Pancreas (tissue), 10 donors: ENCODE measurements at regions not wholly inside any gene's neighbourhood (a gene's known extent, or its start where the extent isn't known, plus 50 kb on each side); places are given as distances from the start of the nearest gene placed in this dataset.

Experiments
- ATAC-seq, 4 donors: fragments of 200-7000 bp; cut with Tn5 transposase; one replicate each; pipeline versions ENCODE4 v1.8.0 to v1.9.1; 2020; ENCODE audit warnings: mild to moderate bottlenecking in 4 of 4, moderate library complexity in 4 of 4
- DNase-seq, 6 donors: peaks; one replicate each; pipeline ENCODE4 v3.0.0-alpha.2; 2020
- FAIRE-seq: peaks from 2 replicates; lab custom pipeline; 2012; peaks lifted over from hg19 to GRCh38; lab: Jason Lieb, UNC
- H3K27ac ChIP-seq, 4 donors: fragments of 200-600 bp; sonication (generic); 1 replicate in 3 of 4; 2 replicates in 1 of 4; pipeline versions ENCODE4 v1.5.0 to v1.8.0; 2020
- H3K27me3 ChIP-seq, 4 donors: fragments of 200-600 bp; one replicate each; pipeline ENCODE4 v1.8.0; 2021
- H3K36me3 ChIP-seq, 3 donors: fragments of 200-600 bp; sonication (generic) in 1 of 3; one replicate each; pipeline versions ENCODE4 v1.5.0 to v1.8.0; 2020 to 2021
- H3K4me1 ChIP-seq, 3 donors: fragments of 200-600 bp; one replicate each; pipeline ENCODE4 v1.8.0; 2021
- H3K4me3 ChIP-seq, 4 donors: fragments of 200-600 bp; sonication (generic) in 2 of 4; one replicate each; pipeline versions ENCODE4 v1.5.0 to v1.8.0; 2020 to 2021
- H3K9me3 ChIP-seq, 4 donors: fragments of 200-600 bp; one replicate each; pipeline ENCODE4 v1.8.0; 2021
- WGBS, 2 donors: extraction: QIAGEN DNeasy Blood & Tissue Kit; methylation state at CpG; one replicate each; pipeline ENCODE4 v1.1.7; 2013; 5-methylcytosine and 5-hydroxymethylcytosine counted together
- intact Hi-C, 3 donors: fragments of 100-400 bp; cut with DNase I; formaldehyde crosslinking; loops; one replicate each; pipeline versions ENCODE4 v1.11.1 to v1.14.2; 2022
- TF ChIP-seq, protein P1 (sequence below), 4 donors: fragments of 200-600 bp; sonication (generic) in 3 of 4; IDR thresholded peaks; one replicate each; pipeline versions ENCODE4 v1.5.0 to v1.8.0; 2021; ENCODE audit warnings: antibody characterized with exemption in 4 of 4
- donor health status: healthy with polysubstance abuse.
- donor health status: DM: no; HTN: no; CAD: no; lungs with moderate emphysema.
- donor health status: DM: no; HTN: no; CAD: no.
- donor health status: control.
- donor health status: control.
- donor health status: Bipolar disorder and iron deficiency.
- donor health status: DM: yes; HTN: yes; CAD: no.
- donor health status: DM: no; HTN: no; CAD: no.
- donor health status: DM: no; HTN: no; CAD: no.
- donor health status: DM: yes; HTN: yes; CAD: no.

DNA sequence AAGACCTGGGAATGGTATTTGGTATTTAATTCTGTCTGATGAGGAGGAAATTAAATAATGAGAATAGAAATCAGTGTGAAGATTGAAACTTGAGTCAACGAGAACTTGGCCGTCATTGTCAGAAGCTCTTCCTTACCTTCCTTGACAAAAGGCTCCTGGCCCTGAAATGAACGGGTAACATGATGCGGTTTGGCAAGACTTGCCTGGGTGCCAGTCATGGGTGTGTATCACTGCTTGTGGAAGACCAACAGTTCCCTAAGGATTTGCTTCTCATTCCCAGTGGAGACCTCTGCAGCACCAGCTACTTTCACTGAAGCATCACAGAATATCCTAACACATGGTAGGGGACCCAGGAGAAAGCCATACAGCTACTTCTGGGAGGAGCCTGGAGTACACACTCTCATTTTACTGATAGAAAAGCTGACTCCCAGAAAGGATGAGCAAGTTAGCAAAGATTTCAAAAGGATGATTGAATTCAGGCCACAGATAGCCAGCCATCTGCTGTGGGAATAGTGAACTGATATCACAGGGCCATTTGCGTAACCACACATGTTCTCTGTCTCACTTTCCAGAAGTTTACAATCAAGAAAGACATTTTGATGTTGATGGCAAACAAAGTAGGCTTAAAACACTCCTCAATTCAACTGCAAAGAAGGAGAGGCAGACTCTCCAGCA, 258.1 kb upstream of the SALL1 start:
- Histone ChIP-seq H3K9me3 (no peaks in the 10 kb centered on the region), H3K4me3 (no peak overlapping the region), H3K27ac (peak overlapping the region; percentile 53 to 85 (median 69)), H3K36me3 (no peaks in the 10 kb centered on the region), H3K27me3 (no peaks in the 10 kb centered on the region), H3K4me1 (peaks cover 31 to 66% (median 36%) of the 10 kb centered on the region in 3 donors)
- 51 to 55% methylated on average over 5 of the region's 5 CpGs for WGBS, 2 donors
- ATAC-seq: peak; percentile 26 to 41 (median 36)
- TF ChIP-seq, protein P1, sequence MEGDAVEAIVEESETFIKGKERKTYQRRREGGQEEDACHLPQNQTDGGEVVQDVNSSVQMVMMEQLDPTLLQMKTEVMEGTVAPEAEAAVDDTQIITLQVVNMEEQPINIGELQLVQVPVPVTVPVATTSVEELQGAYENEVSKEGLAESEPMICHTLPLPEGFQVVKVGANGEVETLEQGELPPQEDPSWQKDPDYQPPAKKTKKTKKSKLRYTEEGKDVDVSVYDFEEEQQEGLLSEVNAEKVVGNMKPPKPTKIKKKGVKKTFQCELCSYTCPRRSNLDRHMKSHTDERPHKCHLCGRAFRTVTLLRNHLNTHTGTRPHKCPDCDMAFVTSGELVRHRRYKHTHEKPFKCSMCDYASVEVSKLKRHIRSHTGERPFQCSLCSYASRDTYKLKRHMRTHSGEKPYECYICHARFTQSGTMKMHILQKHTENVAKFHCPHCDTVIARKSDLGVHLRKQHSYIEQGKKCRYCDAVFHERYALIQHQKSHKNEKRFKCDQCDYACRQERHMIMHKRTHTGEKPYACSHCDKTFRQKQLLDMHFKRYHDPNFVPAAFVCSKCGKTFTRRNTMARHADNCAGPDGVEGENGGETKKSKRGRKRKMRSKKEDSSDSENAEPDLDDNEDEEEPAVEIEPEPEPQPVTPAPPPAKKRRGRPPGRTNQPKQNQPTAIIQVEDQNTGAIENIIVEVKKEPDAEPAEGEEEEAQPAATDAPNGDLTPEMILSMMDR (IDR thresholded peaks at IDR 0.05): no peak
- intact Hi-C loops: no loop called here
- FAIRE-seq: no peak
- peak in 1 of 6 donors; percentile 34 for DNase-seq

DNA sequence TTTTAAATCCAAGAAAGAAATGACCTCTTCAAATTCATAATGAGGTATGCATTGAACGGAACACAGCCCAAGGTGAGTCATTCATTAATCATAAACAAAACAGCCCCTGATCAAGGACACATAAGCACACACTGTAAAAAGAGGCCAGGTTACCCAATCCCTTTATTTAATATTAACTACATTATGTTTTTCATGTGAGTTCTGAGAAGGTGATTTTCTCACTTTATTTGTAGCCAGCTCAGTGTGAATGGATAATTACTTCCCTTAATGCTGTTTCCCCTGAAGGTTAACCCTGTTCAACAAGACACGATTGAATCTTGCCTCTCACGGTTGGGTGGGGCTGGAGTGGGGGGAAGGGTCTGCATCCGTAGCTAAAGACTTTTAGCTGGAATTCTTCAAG, 257.3 kb upstream of the SALL1 start:
- H3K4me1 ChIP-seq: peaks cover 35 to 73% (median 39%) of the 10 kb centered on the region in 3 donors
- H3K27me3 ChIP-seq: no peaks in the 10 kb centered on the region
- H3K36me3 ChIP-seq: no peaks in the 10 kb centered on the region
- FAIRE-seq (no peak), ATAC-seq (peak; percentile 88 to 95 (median 94)), DNase-seq (peak in 2 of 6 donors; percentile 27 to 43)
- intact Hi-C loops: no loop called here
- no peaks in the 10 kb centered on the region for H3K9me3 ChIP-seq
- H3K4me3 ChIP-seq: no peak overlapping the region
- WGBS, 2 donors: 7 to 14% methylated on average over 4 of the region's 4 CpGs
- peak overlapping the region; percentile 53 to 85 (median 69) for H3K27ac ChIP-seq
- TF ChIP-seq, protein P1 (IDR thresholded peaks at IDR 0.05): no peak

DNA sequence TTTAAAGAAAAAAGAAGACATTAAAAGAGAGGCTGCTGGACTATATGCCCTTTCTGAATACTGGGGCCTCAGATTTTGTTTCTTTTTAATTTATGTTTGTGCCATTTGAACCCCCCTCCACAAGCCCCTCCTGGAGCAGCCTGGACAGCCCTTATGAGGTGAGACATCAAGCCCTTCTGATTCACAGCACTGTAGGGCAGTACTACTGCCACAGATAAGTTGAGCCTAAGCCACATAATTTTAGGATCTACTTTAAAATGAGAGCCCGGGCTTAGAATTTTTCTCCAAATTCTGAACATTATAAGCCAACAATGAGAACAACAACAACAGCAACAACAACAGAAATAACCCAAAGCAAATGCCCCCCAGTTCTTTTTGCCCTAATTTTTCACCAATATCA, 256.9 kb upstream of the SALL1 start:
- H3K4me1 ChIP-seq: peaks cover 35 to 77% (median 43%) of the 10 kb centered on the region in 3 donors
- FAIRE-seq (no peak), DNase-seq (no peak), ATAC-seq (peak in 2 of 4 donors; percentile 27 to 30)
- H3K27me3 ChIP-seq: no peaks in the 10 kb centered on the region
- intact Hi-C loops: no loop called here
- no peaks in the 10 kb centered on the region for H3K9me3 ChIP-seq
- peak overlapping the region; percentile 12 to 85 (median 51) for H3K27ac ChIP-seq
- TF ChIP-seq, protein P1 (IDR thresholded peaks at IDR 0.05): no peak
- 34 to 41% methylated on average over 1 of the region's 1 CpG for WGBS, 2 donors
- no peaks in the 10 kb centered on the region for H3K36me3 ChIP-seq
- H3K4me3 ChIP-seq: no peak overlapping the region

DNA sequence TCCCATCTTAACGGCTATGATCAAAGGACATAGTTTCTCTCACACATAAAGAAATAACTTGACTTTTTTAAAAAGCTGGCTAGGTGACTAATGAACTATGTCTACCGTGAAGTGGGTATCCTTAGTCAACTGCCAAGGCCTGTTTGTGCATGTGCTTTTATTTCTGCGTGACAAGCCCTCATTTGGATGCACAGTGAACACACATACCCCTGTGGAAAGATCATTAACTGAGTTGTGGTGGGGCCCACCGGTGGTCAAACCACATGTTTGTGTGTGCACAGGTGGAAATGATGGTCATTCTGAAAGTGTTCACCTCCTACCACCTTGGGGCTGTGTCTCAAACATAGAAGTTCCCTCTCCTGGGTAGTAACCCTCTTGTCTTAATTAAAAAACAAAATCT, 256.1 kb upstream of the SALL1 start:
- no peaks in the 10 kb centered on the region for H3K9me3 ChIP-seq
- H3K36me3 ChIP-seq: no peaks in the 10 kb centered on the region
- peaks cover 35 to 79% (median 42%) of the 10 kb centered on the region in 3 donors for H3K4me1 ChIP-seq
- H3K27ac ChIP-seq: peak overlapping the region in 3 of 4 donors; percentile 10 to 85 (median 21)
- FAIRE-seq (no peak), DNase-seq (no peak), ATAC-seq (no peak)
- TF ChIP-seq, protein P1 (IDR thresholded peaks at IDR 0.05): no peak
- 74 to 80% methylated on average over 4 of the region's 4 CpGs for WGBS, 2 donors
- H3K27me3 ChIP-seq: no peaks in the 10 kb centered on the region
- intact Hi-C loops: no loop called here
- H3K4me3 ChIP-seq: no peak overlapping the region

DNA sequence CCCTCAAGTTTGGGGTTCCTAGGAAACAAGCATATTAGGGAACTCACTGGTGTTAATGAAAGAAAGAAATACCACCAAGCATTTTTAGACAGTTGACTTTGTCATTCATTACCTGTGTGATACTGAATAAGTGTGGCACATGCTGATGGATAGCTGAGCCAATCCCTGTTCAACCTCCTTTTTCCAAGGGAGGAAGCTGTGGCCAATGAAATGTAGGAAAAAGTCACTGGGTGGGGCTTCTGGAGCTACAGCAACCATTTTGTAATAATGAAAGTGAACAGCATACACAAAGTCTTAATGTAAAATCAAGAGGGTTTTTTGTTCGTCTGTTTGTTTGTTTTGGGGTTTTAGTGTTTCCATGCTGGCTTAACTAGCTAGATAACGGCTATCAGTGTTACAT, 254.3 kb upstream of the SALL1 start:
- DNase-seq: no peak
- ATAC-seq: no peak
- Histone ChIP-seq H3K27ac (peak overlapping the region in 1 of 4 donors; percentile 6), H3K4me3 (no peak overlapping the region), H3K27me3 (no peaks in the 10 kb centered on the region), H3K4me1 (peaks cover 41 to 64% (median 44%) of the 10 kb centered on the region in 3 donors), H3K36me3 (no peaks in the 10 kb centered on the region), H3K9me3 (no peaks in the 10 kb centered on the region)
- TF ChIP-seq, protein P1 (IDR thresholded peaks at IDR 0.05): no peak
- WGBS, 2 donors: 55 to 58% methylated on average over 2 of the region's 2 CpGs
- intact Hi-C loops: no loop called here
- FAIRE-seq: no peak
